HEK293T (cell line): ENCODE measurements at regions not wholly inside any gene's neighbourhood (a gene's known extent, or its start where the extent isn't known, plus 50 kb on each side); places are given as distances from the start of the nearest gene placed in this dataset.

Experiments used
- FOXA1 ChIP-seq: fragments of 450-650 bp; IDR thresholded peaks from 2 replicates; pipeline ENCODE4 v1.6.1; 2016; ENCODE audit warnings: mild to moderate bottlenecking
- LEF1 ChIP-seq: fragments of 450-650 bp; IDR thresholded peaks from 2 replicates; pipeline ENCODE4 v1.6.1; 2017; ENCODE audit warnings: mild to moderate bottlenecking, borderline replicate concordance
- PKNOX1 ChIP-seq: fragments of 450-650 bp; IDR thresholded peaks from 2 replicates; pipeline ENCODE4 v1.6.1; 2016
- SP1 ChIP-seq: fragments of 450-650 bp; IDR thresholded peaks from 2 replicates; pipeline ENCODE4 v1.6.1; 2017
- ZNF384 ChIP-seq: fragments of 450-650 bp; IDR thresholded peaks from 2 replicates; pipeline ENCODE4 v1.6.1; 2016

DNA sequence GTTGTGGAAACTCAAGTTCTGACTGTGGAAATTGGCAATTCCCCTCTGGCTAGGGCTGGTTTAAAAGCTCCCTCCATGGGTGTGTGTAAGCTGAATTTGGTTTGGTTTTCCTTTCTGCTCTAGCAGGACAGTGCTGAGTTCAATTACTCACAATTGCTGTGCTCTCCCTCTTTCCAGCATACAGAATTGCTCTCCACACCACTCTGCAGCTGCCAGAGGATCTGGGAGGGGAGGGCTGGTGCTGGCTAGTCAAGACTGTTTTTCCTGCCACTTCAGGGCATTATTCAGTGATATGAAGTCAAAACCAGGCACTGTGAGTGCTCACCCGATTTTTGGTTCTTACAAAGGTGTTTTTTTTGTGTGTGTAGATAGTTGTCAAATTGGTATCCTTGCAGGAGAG lies 336.9 kb upstream of the SLC24A2 start:
- TF ChIP-seq LEF1 (no peak), FOXA1 (no peak), SP1 (no peak), PKNOX1 (no peak), ZNF384 (no peak)
